ENCODE measurements at regions not wholly inside any gene's neighbourhood (a gene's known extent, or its start where the extent isn't known, plus 50 kb on each side); places are given as distances from the start of the nearest gene placed in this dataset.

DNA sequence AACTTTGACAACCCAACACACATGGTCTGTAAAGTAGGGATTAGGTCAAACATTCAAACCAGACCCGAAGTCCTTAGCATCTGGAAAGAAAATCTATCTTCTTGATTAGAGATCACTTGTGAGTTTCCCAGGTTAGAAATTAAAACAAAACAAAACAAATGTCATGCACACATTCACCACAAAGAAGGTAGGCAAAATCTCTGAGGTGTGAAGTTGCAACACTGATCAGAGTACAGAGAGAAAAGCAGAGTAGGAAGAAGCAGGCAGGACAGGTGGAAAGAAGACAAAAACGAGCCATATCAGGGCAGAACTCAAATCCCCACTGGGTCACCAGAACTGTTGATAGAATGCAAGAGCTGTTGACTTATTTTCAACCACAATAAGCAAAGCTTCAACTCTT, 102.8 kb upstream of the THSD7A start:
- no peak for TF ChIP-seq CTCF (conservative IDR thresholded peaks at IDR 0.05; ENCODE audit: low read depth, low read length)
- TF ChIP-seq POLR2A (IDR thresholded peaks at IDR 0.05; ENCODE audit: low read depth, low read length): no peak
